PC-3 (cell line): ENCODE measurements at regions not wholly inside any gene's neighbourhood (a gene's known extent, or its start where the extent isn't known, plus 50 kb on each side); places are given as distances from the start of the nearest gene placed in this dataset.

Experiments used
- CTCF ChIP-seq: fragments of 300-600 bp; sonication (generic); conservative IDR thresholded peaks from 2 replicates; pipeline ENCODE4 v1.5.1; 2017; ENCODE audit warnings: antibody characterized with exemption, low read depth, mild to moderate bottlenecking, low read length
- EZH2 ChIP-seq: fragments of 300-600 bp; sonication (generic); IDR thresholded peaks from one replicate; pipeline ENCODE4 v1.6.1; 2017; ENCODE audit warnings: antibody characterized with exemption, mild to moderate bottlenecking, low read length; ENCODE audit not compliant: unreplicated experiment

DNA sequence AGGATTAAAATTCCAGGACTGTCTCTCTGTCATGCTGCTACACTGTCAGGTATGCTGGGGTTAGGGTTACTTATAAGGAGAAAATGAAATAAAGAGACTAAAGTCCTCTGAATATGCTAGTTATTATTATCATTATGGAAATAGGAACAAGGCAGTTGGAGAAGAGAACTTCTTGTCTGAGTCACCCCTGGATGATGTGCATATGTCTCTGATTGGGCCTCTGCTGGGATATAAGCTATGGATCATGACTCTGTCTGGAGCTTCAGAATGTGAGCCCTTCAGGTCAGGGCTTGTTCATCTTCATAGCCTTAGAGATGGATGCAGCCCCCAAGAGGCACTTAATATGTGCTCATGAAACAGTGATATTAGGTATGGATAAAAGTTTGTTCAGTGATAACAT lies 569.6 kb downstream of the EPHB1 start:
- TF ChIP-seq CTCF (no peak), EZH2 (no peak)
